BE2C (cell line): ENCODE measurements at regions not wholly inside any gene's neighbourhood (a gene's known extent, or its start where the extent isn't known, plus 50 kb on each side); places are given as distances from the start of the nearest gene placed in this dataset.

Source experiments
- DNase-seq: peaks from one replicate; pipeline ENCODE4 v3.0.0-alpha.2; 2020
- H3K27me3 ChIP-seq: fragments of 250-450 bp; sonication (Bioruptor Pico); 2 replicates; pipeline ENCODE4 v1.5.1; 2020; ENCODE audit warnings: mild to moderate bottlenecking
- H3K36me3 ChIP-seq: fragments of 250-450 bp; sonication (Bioruptor Pico); 2 replicates; pipeline ENCODE4 v1.5.1; 2020; ENCODE audit warnings: mild to moderate bottlenecking
- H3K4me1 ChIP-seq: fragments of 250-450 bp; sonication (Bioruptor Pico); 2 replicates; pipeline ENCODE4 v1.5.1; 2020
- H3K4me3 ChIP-seq: 2 replicates; pipeline ENCODE4 v1.5.1; 2011; ENCODE audit warnings: low read depth, low read length
- H3K9me3 ChIP-seq: fragments of 250-450 bp; sonication (Bioruptor Pico); 2 replicates; pipeline ENCODE4 v1.5.1; 2020
- TF ChIP-seq, protein P1 (sequence below): IDR thresholded peaks from 2 replicates; pipeline ENCODE4 v1.5.1; 2012; ENCODE audit warnings: mild to moderate bottlenecking, low read depth, low read length

DNA sequence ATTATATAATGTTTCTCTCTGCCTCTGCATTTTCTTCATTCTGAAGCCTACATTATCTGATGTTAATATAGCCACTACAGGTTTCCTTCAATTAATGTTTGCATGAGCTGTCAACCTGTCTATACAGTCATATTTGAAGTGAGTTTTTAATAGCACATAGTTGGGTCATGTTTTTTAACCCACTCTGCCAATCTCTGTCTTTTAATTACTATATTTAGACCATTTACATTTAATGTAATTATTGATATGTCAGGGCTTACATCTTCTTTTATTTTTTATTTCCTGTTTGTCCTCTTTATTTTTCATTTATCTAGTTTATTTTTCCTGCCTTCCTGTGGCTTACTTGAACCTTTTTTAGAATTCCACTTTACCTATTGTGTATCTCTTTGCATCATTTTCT lies 124.3 kb upstream of the PDE1C start:
- Histone ChIP-seq H3K9me3 (no peaks in the 10 kb centered on the region; the same call in 1 of the 2 replicates), H3K4me1 (no peaks in the 10 kb centered on the region), H3K36me3 (no peaks in the 10 kb centered on the region), H3K27me3 (no peaks in the 10 kb centered on the region), H3K4me3 (no peak overlapping the region)
- no peak for DNase-seq
- TF ChIP-seq, protein P1, sequence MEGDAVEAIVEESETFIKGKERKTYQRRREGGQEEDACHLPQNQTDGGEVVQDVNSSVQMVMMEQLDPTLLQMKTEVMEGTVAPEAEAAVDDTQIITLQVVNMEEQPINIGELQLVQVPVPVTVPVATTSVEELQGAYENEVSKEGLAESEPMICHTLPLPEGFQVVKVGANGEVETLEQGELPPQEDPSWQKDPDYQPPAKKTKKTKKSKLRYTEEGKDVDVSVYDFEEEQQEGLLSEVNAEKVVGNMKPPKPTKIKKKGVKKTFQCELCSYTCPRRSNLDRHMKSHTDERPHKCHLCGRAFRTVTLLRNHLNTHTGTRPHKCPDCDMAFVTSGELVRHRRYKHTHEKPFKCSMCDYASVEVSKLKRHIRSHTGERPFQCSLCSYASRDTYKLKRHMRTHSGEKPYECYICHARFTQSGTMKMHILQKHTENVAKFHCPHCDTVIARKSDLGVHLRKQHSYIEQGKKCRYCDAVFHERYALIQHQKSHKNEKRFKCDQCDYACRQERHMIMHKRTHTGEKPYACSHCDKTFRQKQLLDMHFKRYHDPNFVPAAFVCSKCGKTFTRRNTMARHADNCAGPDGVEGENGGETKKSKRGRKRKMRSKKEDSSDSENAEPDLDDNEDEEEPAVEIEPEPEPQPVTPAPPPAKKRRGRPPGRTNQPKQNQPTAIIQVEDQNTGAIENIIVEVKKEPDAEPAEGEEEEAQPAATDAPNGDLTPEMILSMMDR = no peak

DNA sequence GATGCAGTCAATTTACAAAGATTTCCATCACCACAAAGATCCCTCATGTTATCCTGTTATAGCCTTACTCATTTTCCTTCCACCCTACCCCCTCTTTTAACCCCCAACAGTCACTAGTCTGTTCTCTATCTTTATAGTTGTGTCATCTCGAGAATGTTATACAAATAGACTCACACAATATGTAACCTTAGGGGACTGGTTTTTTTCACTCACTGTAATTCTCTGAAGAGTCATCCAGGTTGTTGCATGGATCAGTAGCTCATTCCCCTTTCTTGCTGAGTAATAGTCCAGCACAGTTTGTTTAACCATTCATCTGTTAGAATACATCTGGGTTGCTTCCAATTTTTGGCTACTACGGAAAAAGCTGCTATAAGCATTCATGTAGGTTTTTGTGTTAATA lies 121.1 kb upstream of the PDE1C start:
- no peaks in the 10 kb centered on the region for H3K36me3 ChIP-seq
- DNase-seq = no peak
- no peaks in the 10 kb centered on the region for H3K4me1 ChIP-seq
- no peak overlapping the region for H3K4me3 ChIP-seq
- no peaks in the 10 kb centered on the region for H3K27me3 ChIP-seq
- TF ChIP-seq, protein P1 = no peak
- H3K9me3 ChIP-seq = no peaks in the 10 kb centered on the region; the same call in 1 of the 2 replicates

DNA sequence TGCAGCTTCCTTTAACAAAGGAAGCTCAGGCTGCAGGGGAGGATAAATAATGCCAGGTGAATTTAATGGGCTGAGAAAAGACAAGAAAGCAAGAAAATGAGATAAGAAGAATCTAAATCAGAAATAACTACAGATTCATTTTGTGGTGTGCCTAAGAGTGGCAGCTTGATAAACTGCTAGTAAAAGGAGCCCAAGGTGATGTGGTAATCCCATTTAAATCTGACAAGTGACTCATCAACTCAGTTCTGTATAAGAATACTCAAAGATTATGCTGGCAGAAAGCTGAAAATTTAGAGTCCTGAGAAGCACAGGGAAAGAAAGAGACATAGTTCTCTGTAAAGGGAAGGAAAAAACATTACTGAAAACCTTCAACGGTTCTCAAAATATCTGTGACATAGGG lies 109.4 kb upstream of the PDE1C start:
- no peaks in the 10 kb centered on the region for H3K36me3 ChIP-seq
- no peaks in the 10 kb centered on the region for H3K4me1 ChIP-seq
- H3K27me3 ChIP-seq = no peaks in the 10 kb centered on the region
- no peaks in the 10 kb centered on the region for H3K9me3 ChIP-seq
- no peak overlapping the region for H3K4me3 ChIP-seq
- TF ChIP-seq, protein P1 = no peak
- no peak for DNase-seq

DNA sequence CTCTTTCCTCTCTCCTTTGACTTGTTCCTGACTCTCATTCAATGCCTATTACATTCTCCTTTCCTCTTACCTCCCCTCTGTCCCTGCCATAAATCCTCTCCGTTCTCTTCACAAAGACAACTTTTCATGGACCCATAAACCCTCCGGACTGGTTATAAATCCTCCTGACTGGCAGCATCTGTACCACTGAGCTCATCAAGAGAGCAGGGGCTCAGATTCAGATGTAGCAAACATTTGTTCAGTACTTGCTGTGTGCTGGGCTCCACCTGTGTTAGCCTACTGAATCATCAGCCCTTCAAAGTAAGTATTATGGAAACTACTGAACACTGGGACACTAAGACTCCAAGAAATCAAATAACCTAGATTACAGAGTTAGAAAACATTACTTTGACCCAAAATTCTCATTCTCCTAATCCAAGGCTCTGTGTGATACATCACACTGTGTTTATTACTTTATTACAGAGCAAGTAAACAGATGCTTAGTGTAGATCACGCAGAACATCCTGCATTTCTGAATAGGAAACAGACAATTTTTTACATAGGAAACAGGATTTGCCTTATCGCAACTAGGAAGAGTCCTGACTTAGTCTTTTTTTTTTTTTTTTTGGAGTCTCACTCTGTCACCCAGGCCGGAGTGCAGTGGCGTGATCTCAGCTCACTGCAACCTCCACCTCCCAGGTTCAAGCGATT lies 108.6 kb upstream of the PDE1C start:
- H3K9me3 ChIP-seq = no peaks in the 10 kb centered on the region
- H3K27me3 ChIP-seq = no peaks in the 10 kb centered on the region
- H3K36me3 ChIP-seq = no peaks in the 10 kb centered on the region
- DNase-seq = no peak
- no peaks in the 10 kb centered on the region for H3K4me1 ChIP-seq
- H3K4me3 ChIP-seq = no peak overlapping the region
- TF ChIP-seq, protein P1 = no peak

DNA sequence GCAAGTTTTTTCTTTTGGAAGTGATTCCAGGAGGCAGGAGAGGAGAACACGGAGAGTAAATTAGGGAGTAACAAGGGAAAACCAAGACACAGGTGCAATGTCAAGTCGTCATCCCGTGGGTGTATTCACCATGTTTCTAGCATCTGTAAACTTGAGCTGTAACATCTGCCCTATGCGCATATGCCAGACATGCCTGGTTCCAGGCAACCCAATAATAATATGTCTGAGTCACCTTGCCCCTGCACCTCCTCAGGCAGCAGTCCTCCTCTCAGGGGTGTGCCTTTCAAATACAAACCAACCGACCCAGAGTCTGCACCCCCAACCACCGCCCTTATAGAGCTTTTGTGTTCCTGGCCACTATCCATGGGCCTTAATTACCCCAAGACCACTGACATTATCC lies 107.0 kb upstream of the PDE1C start:
- H3K36me3 ChIP-seq = no peaks in the 10 kb centered on the region

DNA sequence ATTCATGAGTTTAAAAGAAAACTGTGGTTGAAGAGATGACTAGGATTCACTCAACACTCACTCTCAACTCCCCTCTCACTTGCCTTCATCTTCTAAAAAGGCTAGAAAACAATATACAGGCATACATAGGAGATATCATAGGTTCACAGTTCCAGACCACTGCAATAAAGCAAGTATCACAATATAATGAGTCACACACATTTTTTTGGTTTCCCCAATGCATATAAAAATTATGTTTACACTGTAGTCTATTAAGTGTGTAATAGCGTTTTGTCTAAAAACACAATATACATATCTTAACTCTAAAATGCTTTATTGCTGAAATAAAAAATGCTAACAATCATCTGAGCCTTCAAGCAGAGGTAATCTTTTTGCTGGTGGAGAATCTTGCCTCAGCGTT lies 104.9 kb upstream of the PDE1C start:
- no peaks in the 10 kb centered on the region for H3K36me3 ChIP-seq
- no peak overlapping the region for H3K4me3 ChIP-seq
- no peaks in the 10 kb centered on the region for H3K4me1 ChIP-seq
- no peak for DNase-seq
- H3K9me3 ChIP-seq = no peaks in the 10 kb centered on the region
- no peaks in the 10 kb centered on the region for H3K27me3 ChIP-seq
- TF ChIP-seq, protein P1 = no peak

More for the DNA sequence above, 107.0 kb upstream of the PDE1C start:
- TF ChIP-seq, protein P1 = no peak
- DNase-seq = no peak
- Histone ChIP-seq H3K4me3 (no peak overlapping the region), H3K4me1 (no peaks in the 10 kb centered on the region), H3K9me3 (no peaks in the 10 kb centered on the region), H3K27me3 (no peaks in the 10 kb centered on the region)
